GM19099 (cell line): ENCODE measurements at regions not wholly inside any gene's neighbourhood (a gene's known extent, or its start where the extent isn't known, plus 50 kb on each side); places are given as distances from the start of the nearest gene placed in this dataset.

Experiments
- POLR2A ChIP-seq: IDR thresholded peaks from 3 replicates; pipeline ENCODE4 v1.6.1; 2011; ENCODE audit warnings: low read depth; ENCODE audit not compliant: insufficient read length; ENCODE audit errors: extremely low read depth

DNA sequence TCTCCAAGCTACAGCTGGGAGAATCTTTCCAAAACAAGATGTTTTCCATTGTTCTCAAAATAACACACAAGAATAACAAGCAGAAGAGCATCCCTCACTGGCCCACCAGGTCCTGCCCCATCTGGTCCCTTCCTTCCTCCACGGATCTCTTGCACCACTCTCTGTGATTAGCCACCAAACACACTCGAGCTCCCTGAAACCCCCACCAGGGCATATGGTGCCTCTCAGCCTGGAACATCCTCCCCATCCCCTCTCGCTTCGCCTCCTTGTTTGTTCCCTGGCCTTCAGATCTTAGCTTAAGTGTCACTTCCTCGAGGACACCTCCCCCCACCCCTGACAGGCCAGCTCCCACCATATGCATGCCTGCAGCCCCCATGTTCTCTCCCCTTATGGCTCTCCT, 496.6 kb upstream of the PROK2 start:
- TF ChIP-seq POLR2A, result no peak

DNA sequence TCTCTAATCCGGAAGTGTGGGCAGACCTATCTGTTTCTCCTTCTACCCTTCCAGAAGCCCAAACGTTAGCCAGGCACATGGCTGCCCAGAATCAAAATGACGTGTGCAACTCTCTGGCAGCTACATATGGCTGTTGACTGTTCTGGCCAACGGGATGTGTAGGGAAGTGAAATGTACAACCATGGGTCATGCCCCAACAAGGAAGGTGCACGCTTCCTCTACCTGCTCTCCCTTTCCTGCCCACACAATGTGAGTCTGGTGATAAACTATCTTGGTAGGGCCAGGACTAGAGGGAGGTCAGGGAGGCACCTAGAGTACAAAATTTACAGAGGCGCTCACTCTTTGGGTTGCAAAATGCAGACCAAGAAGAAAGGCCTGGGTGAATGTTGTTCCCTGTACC, 495.9 kb upstream of the PROK2 start:
- no peak for TF ChIP-seq POLR2A

DNA sequence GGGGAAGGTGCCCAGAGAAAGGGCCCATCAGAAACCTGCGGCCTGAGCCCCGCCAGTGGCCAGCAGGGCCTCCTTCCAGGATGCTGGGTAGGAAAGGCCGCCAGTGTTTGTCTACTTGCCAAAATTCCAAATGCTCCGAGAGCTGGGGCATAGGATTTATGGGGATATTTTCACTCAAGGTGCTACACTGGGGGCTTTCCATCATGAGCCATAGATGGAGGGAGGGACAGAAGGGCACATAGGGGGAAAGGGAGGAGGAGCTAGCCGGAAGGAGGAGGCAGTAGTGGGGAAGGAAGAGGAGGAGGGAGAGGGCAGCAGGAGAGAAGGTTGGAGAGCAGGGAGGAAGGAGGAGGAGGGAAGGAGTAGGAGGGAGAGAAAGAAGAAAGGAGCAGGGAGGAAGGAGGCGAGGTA, 494.7 kb upstream of the PROK2 start:
- TF ChIP-seq POLR2A, result no peak

DNA sequence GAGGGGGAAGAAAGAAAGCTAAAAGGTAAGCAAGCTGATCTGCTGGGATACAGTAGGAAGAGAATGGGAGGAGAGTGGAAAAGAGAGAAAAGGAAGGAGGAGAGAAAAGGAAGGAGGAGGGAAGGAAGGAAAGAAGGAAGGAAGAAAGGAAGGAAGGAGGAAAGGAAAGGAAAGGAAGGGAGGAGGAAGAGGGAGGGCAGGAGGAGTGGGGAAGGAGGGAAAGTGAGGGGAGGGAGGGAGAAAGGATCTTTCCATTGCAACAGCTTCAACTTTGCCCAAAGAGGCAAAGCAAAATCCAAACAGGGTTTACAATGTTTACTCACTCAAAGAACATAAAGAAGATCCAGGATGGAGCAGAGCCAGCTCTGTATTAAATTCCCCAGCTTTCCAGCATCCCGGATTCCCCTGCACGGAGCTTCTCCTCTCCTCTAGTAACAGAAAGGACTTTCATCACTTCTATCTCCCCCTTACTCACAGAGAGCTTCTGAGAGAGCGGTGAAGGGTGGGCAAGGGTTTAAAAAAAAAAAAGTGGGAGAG, 494.2 kb upstream of the PROK2 start:
- TF ChIP-seq POLR2A, result no peak

DNA sequence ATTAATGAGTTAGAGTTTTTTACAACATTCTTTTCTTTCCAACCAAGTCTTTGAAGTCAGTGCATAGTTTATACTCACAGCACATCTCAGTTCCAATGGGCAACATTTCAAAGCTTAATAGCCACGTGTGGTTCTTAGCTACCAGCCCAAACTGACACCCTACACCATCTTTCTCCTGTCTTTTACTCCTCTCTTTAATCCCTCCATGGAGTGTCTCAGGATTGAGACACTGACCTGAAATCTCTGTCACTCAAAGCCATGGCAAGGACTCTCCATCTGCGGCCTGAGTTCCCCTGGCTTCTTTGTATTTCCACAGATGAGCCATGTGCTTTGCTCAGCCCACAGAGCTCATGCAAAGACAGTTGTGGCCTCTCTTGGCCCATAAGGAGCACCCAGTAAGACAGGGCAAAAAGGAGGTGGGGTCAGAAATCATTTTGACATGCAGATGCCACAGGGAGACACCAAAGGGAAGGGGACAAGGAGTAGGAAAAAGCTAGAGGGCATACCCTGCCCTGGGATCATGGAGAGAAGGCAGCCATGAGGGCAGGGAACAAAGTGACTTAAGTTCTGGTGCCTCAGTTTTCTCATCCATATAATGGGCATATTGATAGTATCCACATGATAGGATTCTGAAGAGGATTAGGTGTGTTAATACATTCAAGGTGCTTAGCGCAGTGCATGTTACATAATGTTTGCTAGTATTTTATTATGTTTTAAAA, 493.6 kb upstream of the PROK2 start:
- no peak for TF ChIP-seq POLR2A

DNA sequence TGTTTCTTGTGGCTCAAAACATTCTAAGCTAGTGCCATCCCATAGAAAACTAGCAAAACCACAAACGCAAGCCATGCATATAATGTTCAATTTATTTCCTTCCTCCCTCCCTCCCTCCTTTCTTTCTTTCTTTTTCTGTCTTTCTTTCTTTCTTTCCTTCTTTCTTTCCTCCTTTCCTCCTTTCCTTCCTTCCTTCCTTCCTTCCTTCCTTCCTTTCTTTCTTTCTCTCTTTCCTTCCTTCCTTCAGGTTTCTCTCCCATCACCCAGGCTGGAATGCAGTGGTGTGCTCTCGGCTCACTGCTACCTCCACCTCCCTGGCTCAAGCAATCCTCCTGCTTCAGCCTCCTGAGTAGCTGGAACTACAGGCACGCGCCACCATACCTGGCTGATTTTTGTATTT, 492.8 kb upstream of the PROK2 start:
- TF ChIP-seq POLR2A, result no peak

DNA sequence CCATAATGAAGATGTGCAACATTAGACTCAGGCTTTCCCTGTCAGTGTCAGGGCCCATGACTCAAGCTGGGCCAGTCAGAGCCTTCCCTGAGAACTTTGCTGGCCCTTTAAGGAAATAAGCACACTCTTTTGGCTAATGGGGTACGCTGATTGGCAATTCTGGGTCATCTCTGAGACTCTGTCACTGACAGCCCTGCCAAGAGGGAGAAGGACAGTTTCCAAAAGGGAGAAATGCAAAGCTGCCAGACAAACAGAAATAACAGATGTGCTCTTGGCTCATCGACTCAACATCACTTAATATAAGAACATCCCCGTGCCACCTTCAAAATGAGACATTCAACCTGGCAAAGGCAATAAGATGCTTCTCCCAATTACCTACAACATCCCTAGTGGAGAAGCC, 491.9 kb upstream of the PROK2 start:
- TF ChIP-seq POLR2A, result no peak

DNA sequence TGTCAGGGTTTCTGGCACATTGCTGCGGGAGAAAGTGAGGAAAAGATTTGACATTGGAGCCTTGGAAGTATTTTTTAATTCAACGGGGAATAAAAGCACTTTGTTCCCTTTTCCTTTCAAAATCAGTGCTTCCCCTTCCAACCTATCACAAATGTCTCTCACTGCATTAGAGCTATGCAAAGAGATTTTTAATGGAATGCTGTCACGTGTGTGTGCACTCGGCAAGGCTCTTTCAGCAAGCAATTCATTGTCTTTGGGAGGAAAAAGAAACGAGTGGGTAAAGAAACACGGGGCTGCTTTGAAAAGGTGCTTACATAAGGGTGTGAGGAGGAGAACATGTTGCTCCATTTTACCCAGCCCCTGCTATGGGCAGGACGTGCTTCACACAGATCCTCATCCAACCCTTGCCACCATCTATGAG, 490.4 kb upstream of the PROK2 start:
- no peak for TF ChIP-seq POLR2A

DNA sequence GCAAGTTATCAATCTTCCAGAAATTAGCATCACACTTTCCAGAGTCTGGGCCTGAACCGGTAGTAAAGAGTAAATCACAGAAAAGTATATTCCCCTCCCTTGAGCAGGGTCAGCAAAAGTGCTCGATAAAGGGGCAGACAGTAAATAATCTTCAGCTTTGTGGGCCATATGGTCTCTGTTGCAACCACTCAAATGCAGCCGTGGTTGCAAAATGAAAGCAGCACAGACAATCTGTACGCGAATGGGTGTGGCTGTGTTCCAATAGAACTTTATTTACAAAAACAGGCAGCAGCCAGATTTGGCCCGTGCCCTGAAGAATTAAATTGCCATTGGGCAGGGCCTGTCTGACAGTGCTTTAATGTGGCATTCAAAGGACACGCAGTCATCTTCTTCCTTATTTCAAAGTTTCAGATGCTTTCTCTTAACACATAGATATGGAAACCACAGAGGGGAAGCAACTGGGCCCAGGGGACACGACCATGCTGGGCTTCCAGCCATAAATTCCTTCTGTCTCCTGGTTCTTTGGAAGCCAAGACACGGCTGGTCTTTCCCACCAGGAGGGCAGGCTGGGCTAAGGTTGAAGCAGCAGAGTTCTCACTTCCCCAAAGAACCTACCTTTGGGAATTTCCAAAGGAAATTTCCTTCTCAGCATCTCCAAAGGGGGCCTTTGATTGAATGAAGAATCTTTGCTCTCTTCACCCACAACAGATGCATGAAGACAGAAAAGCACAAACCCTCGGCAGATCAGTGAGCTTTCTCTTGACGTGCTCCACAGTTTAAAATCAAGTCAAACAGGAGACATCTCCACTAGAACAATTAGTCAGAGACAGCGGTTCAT, 489.8 kb upstream of the PROK2 start:
- TF ChIP-seq POLR2A, result no peak

DNA sequence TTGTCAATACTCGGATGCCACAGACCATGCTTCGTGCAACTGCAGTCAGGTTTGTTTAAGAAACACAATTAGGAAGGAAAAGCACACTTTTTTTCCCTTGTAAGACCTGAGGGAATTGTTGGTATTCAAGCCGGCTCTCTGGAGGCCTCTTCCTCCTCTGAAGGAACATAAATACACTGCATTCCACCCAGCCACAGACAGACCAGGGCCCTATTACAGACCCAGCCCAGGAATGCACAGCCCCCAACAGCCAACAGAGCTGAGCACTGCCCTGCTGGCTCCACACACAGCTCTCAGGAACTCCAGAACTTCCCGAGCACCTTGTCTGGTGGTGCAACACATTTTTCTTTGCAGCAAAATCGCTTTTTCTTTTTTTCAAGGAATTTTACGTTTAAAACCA, 488.7 kb upstream of the PROK2 start:
- TF ChIP-seq POLR2A, result no peak

DNA sequence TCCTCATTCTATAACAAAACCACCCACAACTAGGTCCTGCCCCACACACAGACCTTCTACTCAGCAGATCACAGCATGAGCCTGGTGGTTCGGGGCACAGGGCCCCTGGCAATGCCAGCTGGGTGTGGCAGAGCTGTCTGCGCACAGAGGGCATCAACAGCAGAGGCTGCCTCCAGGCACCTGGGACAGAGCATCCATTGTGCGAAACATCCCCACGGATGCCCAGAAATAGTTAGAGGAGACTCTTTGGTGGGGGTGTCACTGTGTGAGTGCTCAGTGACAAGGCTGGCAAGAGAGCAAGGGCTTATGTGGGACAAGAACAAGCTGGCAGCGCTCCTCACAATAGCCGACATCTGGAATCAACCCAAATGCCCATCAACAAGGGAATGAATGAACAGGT, 487.4 kb upstream of the PROK2 start:
- no peak for TF ChIP-seq POLR2A

DNA sequence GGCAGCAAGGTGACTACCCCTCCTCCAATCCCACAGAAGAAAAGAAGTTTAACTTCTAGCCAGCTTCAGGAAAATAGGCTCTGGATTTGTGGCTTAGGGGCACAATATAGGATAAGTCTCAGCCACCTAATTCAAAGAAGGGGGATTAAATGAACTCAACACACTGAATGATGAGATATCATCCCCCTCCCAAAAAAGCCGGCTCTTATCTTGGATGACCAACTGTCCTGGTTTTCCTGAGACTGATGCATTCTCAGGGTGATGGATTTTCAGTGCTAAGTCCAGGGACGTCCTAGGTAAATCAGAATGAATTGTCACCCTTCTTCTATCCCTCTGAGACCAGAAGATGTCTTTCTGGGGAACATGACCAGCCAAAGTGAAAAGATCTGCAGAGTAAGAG, 487.0 kb upstream of the PROK2 start:
- TF ChIP-seq POLR2A, result no peak

DNA sequence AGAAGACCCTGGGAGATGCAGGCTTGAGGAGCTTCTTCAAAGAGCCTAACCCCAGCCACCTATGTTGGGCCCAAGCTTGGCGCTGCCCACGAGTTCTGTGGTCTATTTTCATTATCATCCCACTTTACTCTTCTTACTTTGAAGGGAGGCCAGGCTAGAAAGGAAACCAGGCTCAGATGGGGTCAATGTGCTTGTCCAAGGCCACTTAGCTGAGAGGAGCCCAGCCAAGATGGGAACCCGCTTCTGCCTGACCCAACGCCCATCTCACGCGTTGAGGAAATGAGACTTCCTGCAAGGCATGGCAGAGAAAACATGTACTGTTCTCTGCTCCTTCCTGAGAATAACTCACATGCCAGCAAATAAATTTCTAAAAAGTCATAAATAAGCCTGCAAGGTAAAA, 486.3 kb upstream of the PROK2 start:
- TF ChIP-seq POLR2A, result no peak

DNA sequence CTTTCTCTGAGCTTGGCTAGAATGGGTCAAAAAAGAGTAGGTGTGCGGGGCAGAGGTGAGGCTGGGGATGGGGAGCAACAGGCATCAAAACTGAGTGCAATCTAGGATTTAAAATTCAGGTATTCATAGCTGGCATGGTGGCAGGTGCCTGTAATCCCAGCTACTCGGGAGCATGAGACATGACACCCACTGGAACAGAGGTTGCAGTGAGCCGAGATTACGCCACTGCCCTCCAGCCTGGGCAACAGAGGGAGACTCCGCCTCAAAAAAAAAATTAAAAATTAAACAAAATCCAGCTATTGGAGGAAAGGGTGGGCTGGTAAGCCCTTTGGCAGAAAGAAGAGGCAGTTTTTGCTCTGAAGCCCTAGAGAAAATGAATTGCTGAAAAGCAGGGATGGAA, 485.8 kb upstream of the PROK2 start:
- no peak for TF ChIP-seq POLR2A

DNA sequence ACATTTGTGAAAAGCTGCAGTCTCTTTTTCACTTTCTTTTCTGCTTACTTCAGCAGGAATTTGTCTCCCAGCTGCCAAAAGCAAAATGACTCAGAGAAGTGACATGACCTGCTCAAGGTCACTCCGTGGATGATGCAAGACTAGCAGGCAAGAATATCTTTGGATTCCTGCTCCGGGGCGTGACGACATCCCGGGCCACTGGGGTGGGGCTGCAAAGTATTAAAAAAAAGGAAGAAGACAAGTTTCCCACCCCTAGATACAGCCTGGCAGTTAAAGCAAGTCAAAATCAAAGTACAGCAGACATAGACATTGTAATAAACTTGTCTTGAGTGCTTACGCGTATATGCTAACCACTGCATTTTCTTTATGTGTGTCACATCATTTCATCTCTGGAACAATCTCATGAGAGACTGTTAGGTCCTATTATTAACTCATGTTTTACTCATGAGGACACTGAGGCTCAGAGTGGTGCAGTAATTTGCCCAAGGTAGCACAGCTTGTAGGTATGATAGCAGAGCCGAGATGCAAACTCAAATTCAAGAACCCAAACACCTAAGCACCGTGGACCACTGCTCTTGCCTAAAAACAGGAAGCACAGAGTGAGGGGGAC, 485.2 kb upstream of the PROK2 start:
- no peak for TF ChIP-seq POLR2A

DNA sequence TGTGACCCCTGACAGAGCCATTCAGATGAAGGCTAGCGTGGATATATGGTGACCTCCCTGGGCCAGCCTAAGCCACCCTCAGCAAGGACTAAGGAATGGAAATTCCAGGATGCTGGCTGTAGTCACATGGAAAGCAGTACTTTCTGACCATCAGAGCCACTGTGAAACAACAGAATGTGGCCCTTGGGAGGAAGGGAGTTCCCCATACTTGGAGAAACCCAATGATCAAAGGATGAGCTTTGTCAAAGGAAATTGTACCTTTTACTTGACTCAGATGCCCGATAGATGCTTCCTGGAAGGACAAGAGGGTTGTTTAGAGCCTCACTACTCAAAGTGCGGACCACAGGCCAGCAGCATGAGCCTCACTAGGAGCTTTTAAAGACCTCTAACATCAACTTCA, 484.5 kb upstream of the PROK2 start:
- no peak for TF ChIP-seq POLR2A
